ENCODE measurements at regions not wholly inside any gene's neighbourhood (a gene's known extent, or its start where the extent isn't known, plus 50 kb on each side); places are given as distances from the start of the nearest gene placed in this dataset.

GRCh38 chr9:88044200-88044599 lies 69.9 kb upstream of the CDK20 start:
- CTCF ChIA-PET, result no interaction called here

GRCh38 chr9:88043647-88044046 lies 69.3 kb upstream of the CDK20 start:
- Histone ChIP-seq H3K9me3 (ENCODE audit: control insufficient read depth, insufficient read depth, low read depth, low read length) (no peaks in the 10 kb centered on the region), H3K4me3 (ENCODE audit: low read depth, low read length) (no peak overlapping the region), H3K36me3 (ENCODE audit: control insufficient read depth in 2 of 2, insufficient read depth in 1 of 2, low read length in 2 of 2) (no peaks in the 10 kb centered on the region), H3K27ac (ENCODE audit: extremely low read depth, low read depth, low read length) (no peak overlapping the region), H3K4me1 (ENCODE audit: control insufficient read depth, insufficient read depth, low read length) (no peaks in the 10 kb centered on the region)
- ChIA-PET POLR2A (no interaction called here), CTCF (interaction anchor here (0.6 kb wide), 1 partner anchor 503 kb away, joined by 3 read pairs; no protein-coding TSS in a partner anchor)
- TF ChIP-seq REST (tag by site-specific recombination; IDR thresholded peaks at IDR 0.05), result no peak
- TF ChIP-seq ZNF621 (tag by site-specific recombination; IDR thresholded peaks at IDR 0.05), result no peak
- TF ChIP-seq ZNF112 (tag by site-specific recombination; IDR thresholded peaks at IDR 0.05), result no peak
- no peak for TF ChIP-seq ZNF155 (tag by site-specific recombination; IDR thresholded peaks at IDR 0.05)
- no peak for TF ChIP-seq ZNF248 (tag by site-specific recombination; IDR thresholded peaks at IDR 0.05)
- TF ChIP-seq HOXC10 (CRISPR knock-in tag; IDR thresholded peaks at IDR 0.05), result no peak
- no peak for TF ChIP-seq ZNF335 (tag by site-specific recombination; conservative IDR thresholded peaks at IDR 0.05)
- TF ChIP-seq FEZF1 (tag by site-specific recombination; IDR thresholded peaks at IDR 0.05), result no peak
- no peak for TF ChIP-seq ZNF302 (tag by site-specific recombination; IDR thresholded peaks at IDR 0.05; ENCODE audit: low read depth)

More at GRCh38 chr9:88044200-88044599, 69.9 kb upstream of the CDK20 start:
- Histone ChIP-seq H3K4me1 (ENCODE audit: control insufficient read depth, insufficient read depth, low read length) (no peaks in the 10 kb centered on the region), H3K9me3 (ENCODE audit: control insufficient read depth, insufficient read depth, low read depth, low read length) (no peaks in the 10 kb centered on the region), H3K27ac (ENCODE audit: extremely low read depth, low read depth, low read length) (no peak overlapping the region), H3K4me3 (ENCODE audit: low read depth, low read length) (no peak overlapping the region), H3K36me3 (ENCODE audit: control insufficient read depth in 2 of 2, insufficient read depth in 1 of 2, low read length in 2 of 2) (no peaks in the 10 kb centered on the region)
- TF ChIP-seq RBAK (tag by site-specific recombination; IDR thresholded peaks at IDR 0.05), result no peak
- no peak for TF ChIP-seq PRDM4 (tag by site-specific recombination; IDR thresholded peaks at IDR 0.05)
- no peak for TF ChIP-seq ZNF558 (tag by site-specific recombination; IDR thresholded peaks at IDR 0.05)
- TF ChIP-seq PRDM10 (tag by site-specific recombination; IDR thresholded peaks at IDR 0.05), result no peak
- TF ChIP-seq ZEB2 (tag by site-specific recombination; IDR thresholded peaks at IDR 0.05), result no peak
- no peak for TF ChIP-seq ZNF514 (tag by site-specific recombination; IDR thresholded peaks at IDR 0.05)
- TF ChIP-seq SP7 (tag by site-specific recombination; IDR thresholded peaks at IDR 0.05), result no peak
- no peak for TF ChIP-seq ZNF221 (tag by site-specific recombination; IDR thresholded peaks at IDR 0.05; ENCODE audit: borderline replicate concordance)
- TF ChIP-seq SCRT1 (tag by site-specific recombination; IDR thresholded peaks at IDR 0.05; ENCODE audit: borderline replicate concordance), result no peak
- TF ChIP-seq SETDB1 (IDR thresholded peaks at IDR 0.05; ENCODE audit: insufficient read length, low read length), result peak; percentile 95
- TF ChIP-seq ZNF311 (tag by site-specific recombination; IDR thresholded peaks at IDR 0.05; ENCODE audit: borderline replicate concordance), result no peak
- TF ChIP-seq PRDM6 (tag by site-specific recombination; IDR thresholded peaks at IDR 0.05), result no peak
- TF ChIP-seq TRIM28 (IDR thresholded peaks at IDR 0.05; ENCODE audit: borderline replicate concordance, low read length), result peak; percentile 93; the same call in 1 of the 2 replicates
- POLR2A ChIA-PET, result no interaction called here

Measured in HEK293 (cell line).